NOMO-1 treated with dmso at 0.1 percent for 144 hours (cell line): ENCODE measurements at regions not wholly inside any gene's neighbourhood (a gene's known extent, or its start where the extent isn't known, plus 50 kb on each side); places are given as distances from the start of the nearest gene placed in this dataset.
"Not testable (repeated sequence)": the region's sequence is repeated elsewhere in the genome, so short reads cannot be mapped to it uniquely, and the experiment has no call there.

Experiments used
- DNase-seq: peaks from one replicate; lab custom pipeline; 2025; ENCODE audit not compliant: unreplicated experiment; lab: John Stamatoyannopoulos, UW

DNA sequence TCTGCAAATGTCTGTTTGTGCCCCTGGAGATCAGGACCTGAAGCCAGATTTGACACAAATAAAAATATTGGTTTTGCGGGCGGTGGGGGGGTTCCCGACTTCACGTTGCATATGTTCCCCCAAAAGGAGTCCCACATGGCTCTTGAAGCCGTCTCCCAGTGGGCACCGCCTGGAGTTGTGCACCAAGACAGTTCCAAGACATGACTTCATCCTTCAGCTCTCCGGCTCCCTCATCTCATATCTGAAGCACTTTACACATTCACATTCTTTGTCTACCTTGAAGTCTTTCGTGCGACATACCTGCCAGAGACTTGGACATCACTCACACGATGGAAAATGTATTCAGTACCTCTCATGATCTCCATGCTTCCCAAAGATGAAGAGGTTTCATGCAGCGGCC is 362.8 kb upstream of the FOXK1 start:
- no peak for DNase-seq

DNA sequence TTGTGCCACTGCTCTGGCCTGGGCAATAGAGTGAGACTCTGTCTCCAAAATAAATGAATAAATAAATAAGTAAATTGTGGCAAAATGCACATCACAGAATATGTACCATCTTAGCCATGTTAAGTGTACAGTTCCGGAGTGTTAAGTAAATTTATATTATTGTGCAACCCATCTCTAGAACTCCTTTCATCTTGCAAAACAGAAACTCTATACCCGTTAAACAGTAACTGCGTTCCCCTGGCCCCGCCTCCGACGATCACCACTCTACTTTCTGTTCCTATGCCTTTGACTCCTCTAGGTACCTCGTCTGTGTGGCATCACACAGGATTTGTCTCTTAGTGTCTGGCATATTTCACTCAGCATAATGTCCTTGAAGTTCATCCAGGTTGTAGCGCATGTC is 356.4 kb upstream of the FOXK1 start:
- DNase-seq = peak; percentile 48

DNA sequence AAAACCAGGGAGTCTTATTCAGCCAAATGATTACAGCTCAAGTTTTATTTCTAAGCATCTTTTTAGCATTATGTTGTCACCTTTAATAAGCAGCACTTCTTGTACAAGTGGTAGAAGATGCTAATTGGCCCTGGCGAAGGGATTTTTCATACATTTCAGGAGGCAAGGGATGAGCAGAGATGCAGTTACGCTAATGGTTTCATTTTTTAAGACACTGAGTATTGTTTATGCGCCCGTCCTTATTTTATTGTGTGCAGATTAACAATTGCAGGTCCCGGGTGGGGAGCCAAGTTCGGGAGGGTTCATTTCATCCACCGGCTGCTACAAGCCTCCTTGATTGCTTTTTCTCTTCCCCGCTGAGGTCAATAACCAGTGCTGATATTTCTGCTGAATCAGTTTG is 350.4 kb upstream of the FOXK1 start:
- DNase-seq = no peak

DNA sequence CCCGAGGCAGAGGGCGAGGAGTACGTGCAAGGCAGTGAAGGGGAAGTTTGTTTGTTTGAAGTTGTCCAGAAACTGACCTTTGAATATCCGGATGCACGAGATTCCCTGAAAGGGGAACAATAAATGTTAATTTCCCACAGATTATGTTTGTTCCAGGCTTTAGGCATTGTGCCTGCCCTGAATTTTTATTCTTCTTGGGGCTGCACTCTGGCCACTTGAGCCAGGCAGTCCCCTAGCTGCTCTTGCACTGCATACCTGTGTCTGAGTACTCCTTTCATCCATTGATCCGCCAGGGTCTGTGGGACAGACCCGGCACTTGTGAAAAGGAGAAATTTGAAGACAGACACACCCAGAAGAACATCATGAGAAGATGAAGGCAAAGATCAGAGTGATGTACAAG is 343.5 kb upstream of the FOXK1 start:
- no peak for DNase-seq

DNA sequence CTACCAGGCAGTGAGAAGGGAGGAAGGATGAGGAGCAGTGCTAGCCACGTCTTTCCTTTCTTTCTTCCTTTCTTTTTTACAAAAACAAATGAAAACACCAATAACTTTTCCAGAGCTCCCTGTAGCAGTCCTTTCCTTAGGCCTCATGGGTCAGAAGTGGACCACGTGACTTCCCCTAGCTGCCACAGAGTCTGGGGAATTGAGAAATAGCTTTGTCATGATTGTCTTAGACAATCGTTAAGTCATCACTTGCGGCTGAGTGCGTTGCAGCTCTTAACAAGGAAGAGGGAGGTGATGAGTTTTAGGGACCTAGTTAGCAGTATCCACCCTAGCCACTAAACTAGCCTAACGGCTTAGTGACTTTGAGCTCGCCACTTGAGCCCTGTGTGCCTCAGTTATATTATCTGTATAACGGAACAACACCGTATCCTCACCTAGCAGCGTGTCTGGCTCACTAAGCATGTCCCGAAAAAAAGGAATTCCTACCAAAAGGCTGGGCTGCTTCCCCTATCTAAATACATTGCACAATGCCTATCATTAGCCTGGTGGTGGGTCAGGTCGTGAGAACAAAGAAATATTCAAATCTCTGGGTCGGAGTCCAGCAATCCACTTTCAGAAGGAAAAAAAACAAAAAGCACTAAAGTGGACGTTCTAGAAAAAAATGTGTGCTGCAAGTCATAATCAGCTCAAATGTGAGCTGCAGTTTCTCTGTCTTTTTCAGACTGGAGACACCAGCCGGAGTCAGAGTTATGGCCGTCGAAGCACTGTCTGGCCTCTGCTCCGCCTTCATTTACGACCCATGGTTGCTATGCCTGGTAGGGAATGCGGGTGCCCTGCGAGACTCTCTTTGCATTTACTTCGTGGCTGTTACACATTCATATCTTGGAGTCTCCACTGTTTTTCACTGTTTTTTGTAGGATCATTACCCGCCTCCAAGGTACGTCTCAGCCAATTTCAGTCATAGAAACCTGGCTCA is 338.5 kb upstream of the FOXK1 start:
- DNase-seq = no peak

DNA sequence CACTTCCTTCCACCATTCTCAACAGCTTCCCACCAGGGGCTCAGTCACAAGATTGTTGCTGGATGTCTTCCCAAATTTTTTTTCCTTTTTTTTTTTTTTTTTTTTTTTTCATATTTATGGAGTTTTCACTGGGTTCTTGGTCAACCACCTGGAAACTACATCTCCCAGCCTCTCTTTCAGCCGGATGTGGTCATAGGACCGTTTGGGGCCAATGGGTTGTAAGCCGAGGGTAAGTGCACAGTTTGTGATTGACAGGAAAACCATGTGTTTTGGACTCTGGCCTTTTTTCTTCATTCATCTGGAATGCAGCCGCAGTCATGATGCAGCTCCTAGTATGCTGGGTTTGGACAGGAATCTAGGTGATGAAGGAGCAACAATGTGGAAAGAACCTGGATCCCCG is 337.1 kb upstream of the FOXK1 start:
- no peak for DNase-seq

DNA sequence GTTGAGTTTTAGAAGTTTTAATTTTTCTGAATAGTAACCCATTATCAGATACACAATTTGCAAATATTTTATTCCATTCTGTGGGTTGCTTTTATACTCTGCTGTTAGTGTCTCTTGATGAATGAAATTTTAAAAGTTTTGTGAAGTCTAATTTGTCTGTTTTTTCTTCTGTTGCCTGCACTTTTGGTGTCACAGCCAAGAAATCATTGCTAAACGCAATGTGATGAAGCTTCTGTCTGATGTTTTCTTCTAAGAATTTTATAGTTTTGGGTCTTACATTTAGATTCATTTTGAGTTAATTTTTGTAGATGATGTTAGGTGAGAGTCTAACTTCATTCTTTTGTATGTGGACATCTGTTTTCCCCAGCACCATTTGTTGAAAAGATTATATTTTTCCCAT is 330.0 kb upstream of the FOXK1 start:
- no peak for DNase-seq

DNA sequence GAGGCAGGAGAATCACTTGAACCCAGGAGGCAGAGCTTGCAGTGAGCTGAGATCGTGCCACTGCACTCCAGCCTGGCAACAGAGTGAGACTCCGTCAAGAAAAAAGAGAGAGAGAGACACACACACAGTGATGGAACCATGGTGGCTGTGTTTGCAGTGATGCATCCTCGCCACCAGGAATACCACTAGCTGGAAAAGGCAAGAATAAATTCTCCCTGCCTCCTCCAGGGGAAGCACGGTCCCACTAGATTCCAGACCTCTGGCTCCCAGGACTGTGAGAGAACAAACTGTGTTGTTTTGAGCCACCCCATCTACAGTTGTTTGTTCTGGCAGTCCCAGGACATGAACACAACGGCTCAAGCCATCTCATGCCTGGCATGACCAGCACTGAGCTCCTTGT is 320.3 kb upstream of the FOXK1 start:
- no peak for DNase-seq

DNA sequence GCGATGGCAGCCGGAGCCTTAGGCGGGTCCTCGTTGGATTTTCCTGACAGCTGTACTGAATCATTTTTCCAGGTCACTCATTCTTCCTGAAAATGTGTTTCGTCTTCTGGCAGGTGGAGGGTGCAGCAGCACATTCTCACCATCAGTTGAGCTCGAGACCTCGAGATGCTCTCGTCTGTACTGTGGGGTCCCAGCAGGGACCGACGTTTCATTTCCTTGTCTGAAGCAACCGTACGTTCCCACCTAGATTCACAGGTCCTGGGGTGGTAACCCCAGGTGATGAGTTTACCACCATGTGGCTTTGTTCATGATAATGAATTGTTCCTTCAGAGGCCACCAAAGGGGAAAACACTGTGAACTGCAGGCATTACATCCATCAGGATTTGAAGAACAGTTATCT is 298.5 kb upstream of the FOXK1 start:
- no peak for DNase-seq

- no peak for DNase-seq
These were observed 295.9 kb upstream of the FOXK1 start for GRCh38 chr7:4386190-4386589.

DNA sequence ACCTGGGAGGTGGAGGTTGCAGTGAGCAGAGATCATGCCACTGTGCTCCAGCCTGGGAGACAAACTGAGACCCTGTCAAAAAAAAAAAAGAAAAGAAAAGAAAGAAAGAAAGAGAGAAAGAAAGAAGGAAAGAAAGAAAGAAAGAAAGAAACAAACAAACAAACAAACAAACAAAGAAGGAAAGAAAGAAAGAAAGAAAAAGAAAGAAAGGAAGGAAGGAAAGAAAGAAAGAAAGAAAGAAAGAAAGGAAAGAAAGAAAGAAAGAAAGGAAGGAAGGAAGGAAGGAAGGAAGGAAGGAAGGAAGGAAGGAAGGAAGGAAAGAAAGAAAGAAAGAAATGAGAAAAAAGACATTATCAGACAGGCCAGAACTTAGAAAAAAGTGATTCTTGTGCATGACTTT is 291.0 kb upstream of the FOXK1 start:
- not testable (repeated sequence) for DNase-seq

DNA sequence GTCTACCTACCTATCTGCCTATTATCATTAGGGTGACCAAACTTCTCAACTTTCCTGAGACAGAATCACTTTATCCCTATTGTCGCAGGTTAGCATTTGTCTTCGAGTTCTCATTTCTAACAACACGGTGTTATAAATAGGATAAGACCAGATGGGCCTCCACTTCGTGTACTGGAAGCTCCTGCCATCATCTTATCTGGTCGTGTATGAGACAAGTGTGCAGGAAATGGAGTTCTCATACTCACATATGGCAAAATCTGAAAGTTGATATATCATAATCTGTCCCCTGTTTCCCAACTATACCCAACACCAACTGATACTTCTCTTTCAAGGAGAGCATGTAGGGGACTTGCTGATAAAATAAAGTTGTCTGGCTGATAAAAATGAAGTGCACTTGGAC is 287.4 kb upstream of the FOXK1 start:
- no peak for DNase-seq

- no peak for DNase-seq
These were observed 283.0 kb upstream of the FOXK1 start for GRCh38 chr7:4399121-4399520.

GRCh38 chr7:4399596-4399995 is 282.5 kb upstream of the FOXK1 start:
- DNase-seq = no peak

DNA sequence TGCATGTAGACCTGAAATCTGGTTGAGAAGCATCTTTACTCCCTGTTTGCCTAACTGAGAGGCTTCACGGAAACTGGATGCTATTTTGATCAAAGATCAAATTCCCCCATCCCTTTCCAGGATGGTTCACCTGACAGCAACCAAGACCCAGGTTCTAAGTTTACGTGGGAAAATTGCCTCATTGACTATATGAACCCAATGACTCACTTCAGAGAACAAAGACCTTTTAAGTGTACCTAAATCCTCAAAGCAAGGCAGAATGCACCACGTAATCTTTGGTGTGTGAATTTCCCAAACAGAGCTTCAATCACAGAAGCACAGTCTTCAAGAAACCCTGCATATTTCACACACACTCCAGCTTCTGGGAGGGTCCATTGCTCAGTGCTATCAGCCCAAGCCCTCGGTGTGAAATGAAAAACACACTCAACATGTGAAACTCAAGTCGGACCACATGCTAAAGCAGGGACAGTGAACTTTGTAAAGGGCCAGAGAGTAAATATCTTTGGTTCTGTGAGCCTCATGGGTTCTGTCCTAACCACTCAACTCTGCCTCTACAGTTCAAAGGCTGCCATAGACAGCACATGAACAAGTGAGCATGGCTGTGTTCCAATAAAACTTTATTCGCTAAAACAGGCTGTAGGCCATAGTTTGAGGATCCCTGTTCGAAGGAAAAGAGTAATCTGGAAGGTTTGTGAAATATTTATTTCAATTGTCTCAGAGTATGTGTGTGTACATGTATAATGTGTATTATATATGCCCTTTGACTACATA is 275.6 kb upstream of the FOXK1 start:
- no peak for DNase-seq

- no peak for DNase-seq
These were observed 272.1 kb upstream of the FOXK1 start for GRCh38 chr7:4409946-4410345.

GRCh38 chr7:4416396-4417056 is 265.6 kb upstream of the FOXK1 start:
- no peak for DNase-seq

DNA sequence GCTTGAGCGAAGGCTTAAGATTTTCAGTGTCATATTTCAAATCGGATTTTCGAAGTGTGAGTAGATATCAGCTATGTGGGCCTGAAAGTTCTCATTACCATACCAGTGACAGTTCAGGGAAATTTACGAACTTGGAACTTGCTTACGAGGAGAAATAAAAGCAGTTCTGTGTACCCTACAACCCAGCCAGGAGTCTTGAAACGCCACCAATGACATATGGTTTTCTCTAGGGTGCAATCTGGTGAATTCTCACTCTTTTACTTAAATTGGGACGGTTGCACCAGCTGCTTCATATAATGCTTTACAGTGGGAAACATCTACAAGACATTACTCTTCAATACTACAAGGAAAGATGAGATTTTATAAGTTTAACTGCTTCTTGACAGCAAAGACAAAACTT is 253.6 kb upstream of the FOXK1 start:
- DNase-seq = no peak

- no peak for DNase-seq
These were observed 251.9 kb upstream of the FOXK1 start for GRCh38 chr7:4430227-4430626.

GRCh38 chr7:4434306-4434705 is 247.8 kb upstream of the FOXK1 start:
- DNase-seq = no peak

GRCh38 chr7:4436361-4436895 is 245.7 kb upstream of the FOXK1 start:
- DNase-seq = no peak
